Skeletal muscle satellite cell (primary cell): ENCODE measurements at regions not wholly inside any gene's neighbourhood (a gene's known extent, or its start where the extent isn't known, plus 50 kb on each side); places are given as distances from the start of the nearest gene placed in this dataset.
A peak's percentile ranks its signal among the peaks of the same experiment; 100 is the strongest.

Experiments used
- H3K27me3 ChIP-seq: 2 replicates; pipeline ENCODE4 v1.7.0; 2013; ENCODE audit warnings: low read length; ENCODE audit not compliant: control insufficient read depth, insufficient read depth
- H3K36me3 ChIP-seq: 2 replicates; pipeline ENCODE4 v1.7.0; 2013; ENCODE audit warnings: mild to moderate bottlenecking, control low read depth, low read length; ENCODE audit not compliant: insufficient read depth
- H3K4me1 ChIP-seq: 2 replicates; pipeline ENCODE4 v1.7.0; 2013; ENCODE audit warnings: low read length; ENCODE audit not compliant: control insufficient read depth, insufficient read depth
- H3K4me2 ChIP-seq: 2 replicates; pipeline ENCODE4 v1.7.0; 2013; ENCODE audit warnings: mild to moderate bottlenecking, low read length
- H3K4me3 ChIP-seq: 2 replicates; pipeline ENCODE4 v1.7.0; 2013; ENCODE audit warnings: low read length
- H3K9ac ChIP-seq: 2 replicates; pipeline ENCODE4 v1.7.0; 2013; ENCODE audit warnings: mild to moderate bottlenecking, low read depth, low read length, moderate library complexity
- H3K9me3 ChIP-seq: replicated peaks from 2 replicates; pipeline ENCODE4 v1.7.0; 2013; ENCODE audit warnings: mild to moderate bottlenecking, control low read depth, low read length

GRCh38 chr12:29970501-29970900 is 186.8 kb upstream of the TMTC1 start:
- no peak overlapping the region for H3K9ac ChIP-seq
- H3K27me3 ChIP-seq: no peaks in the 10 kb centered on the region
- no peaks in the 10 kb centered on the region for H3K9me3 ChIP-seq
- H3K4me2 ChIP-seq: no peak overlapping the region
- no peaks in the 10 kb centered on the region for H3K36me3 ChIP-seq
- H3K4me3 ChIP-seq: no peak overlapping the region
- no peaks in the 10 kb centered on the region for H3K4me1 ChIP-seq

- no peaks in the 10 kb centered on the region for H3K27me3 ChIP-seq
- no peaks in the 10 kb centered on the region for H3K9me3 ChIP-seq
- H3K4me1 ChIP-seq: no peaks in the 10 kb centered on the region
These were observed 178.7 kb upstream of the TMTC1 start for GRCh38 chr12:29962276-29963035.

GRCh38 chr12:29961231-29961630 is 177.5 kb upstream of the TMTC1 start:
- Histone ChIP-seq H3K36me3 (no peaks in the 10 kb centered on the region), H3K4me2 (no peak overlapping the region), H3K4me1 (no peaks in the 10 kb centered on the region), H3K4me3 (no peak overlapping the region), H3K9me3 (no peaks in the 10 kb centered on the region), H3K27me3 (no peaks in the 10 kb centered on the region), H3K9ac (no peak overlapping the region)

More at GRCh38 chr12:29962276-29963035, 178.7 kb upstream of the TMTC1 start:
- Histone ChIP-seq H3K4me3 (no peak overlapping the region), H3K36me3 (no peaks in the 10 kb centered on the region), H3K4me2 (no peak overlapping the region), H3K9ac (no peak overlapping the region)

GRCh38 chr12:29960122-29960521 is 176.4 kb upstream of the TMTC1 start:
- H3K36me3 ChIP-seq: no peaks in the 10 kb centered on the region

GRCh38 chr12:29957835-29958234 is 174.1 kb upstream of the TMTC1 start:
- Histone ChIP-seq H3K4me3 (no peak overlapping the region), H3K4me2 (no peak overlapping the region), H3K27me3 (no peaks in the 10 kb centered on the region), H3K36me3 (no peaks in the 10 kb centered on the region), H3K9ac (no peak overlapping the region), H3K4me1 (no peaks in the 10 kb centered on the region), H3K9me3 (no peaks in the 10 kb centered on the region)

More at GRCh38 chr12:29960122-29960521, 176.4 kb upstream of the TMTC1 start:
- H3K9me3 ChIP-seq: no peaks in the 10 kb centered on the region
- H3K4me1 ChIP-seq: no peaks in the 10 kb centered on the region
- no peaks in the 10 kb centered on the region for H3K27me3 ChIP-seq
- no peak overlapping the region for H3K4me2 ChIP-seq
- no peak overlapping the region for H3K4me3 ChIP-seq
- no peak overlapping the region for H3K9ac ChIP-seq

GRCh38 chr12:29945904-29946303 is 162.2 kb upstream of the TMTC1 start:
- H3K4me2 ChIP-seq: no peak overlapping the region
- H3K27me3 ChIP-seq: no peaks in the 10 kb centered on the region
- H3K9me3 ChIP-seq: no peaks in the 10 kb centered on the region
- no peaks in the 10 kb centered on the region for H3K36me3 ChIP-seq
- peaks cover 8% of the 10 kb centered on the region for H3K4me1 ChIP-seq
- H3K9ac ChIP-seq: no peak overlapping the region
- no peak overlapping the region for H3K4me3 ChIP-seq

- H3K4me1 ChIP-seq: peaks cover 8% of the 10 kb centered on the region
- H3K27me3 ChIP-seq: no peaks in the 10 kb centered on the region
- H3K4me2 ChIP-seq: peak overlapping the region; percentile 56
- no peak overlapping the region for H3K4me3 ChIP-seq
- H3K9ac ChIP-seq: no peak overlapping the region
- no peaks in the 10 kb centered on the region for H3K9me3 ChIP-seq
- no peaks in the 10 kb centered on the region for H3K36me3 ChIP-seq
These were observed 160.7 kb upstream of the TMTC1 start for GRCh38 chr12:29944269-29945000.

GRCh38 chr12:29943683-29944082 is 159.9 kb upstream of the TMTC1 start:
- H3K4me2 ChIP-seq: peak overlapping the region; percentile 56
- no peaks in the 10 kb centered on the region for H3K9me3 ChIP-seq
- no peaks in the 10 kb centered on the region for H3K36me3 ChIP-seq
- H3K4me3 ChIP-seq: no peak overlapping the region
- no peak overlapping the region for H3K9ac ChIP-seq
- peaks cover 8% of the 10 kb centered on the region for H3K4me1 ChIP-seq
- H3K27me3 ChIP-seq: no peaks in the 10 kb centered on the region

GRCh38 chr12:29940811-29941210 is 157.1 kb upstream of the TMTC1 start:
- no peak overlapping the region for H3K4me3 ChIP-seq
- no peaks in the 10 kb centered on the region for H3K27me3 ChIP-seq
- H3K4me1 ChIP-seq: peaks cover 8% of the 10 kb centered on the region
- H3K9me3 ChIP-seq: no peaks in the 10 kb centered on the region
- H3K4me2 ChIP-seq: no peak overlapping the region
- H3K9ac ChIP-seq: no peak overlapping the region
- no peaks in the 10 kb centered on the region for H3K36me3 ChIP-seq

- Histone ChIP-seq H3K27me3 (no peaks in the 10 kb centered on the region), H3K4me1 (no peaks in the 10 kb centered on the region), H3K9ac (no peak overlapping the region), H3K36me3 (no peaks in the 10 kb centered on the region), H3K9me3 (no peaks in the 10 kb centered on the region), H3K4me2 (no peak overlapping the region), H3K4me3 (no peak overlapping the region)
These were observed 146.8 kb upstream of the TMTC1 start for GRCh38 chr12:29930503-29930902.

GRCh38 chr12:29929295-29929694 is 145.6 kb upstream of the TMTC1 start:
- Histone ChIP-seq H3K9ac (no peak overlapping the region), H3K4me1 (no peaks in the 10 kb centered on the region), H3K4me2 (no peak overlapping the region), H3K4me3 (no peak overlapping the region), H3K27me3 (no peaks in the 10 kb centered on the region), H3K9me3 (no peaks in the 10 kb centered on the region), H3K36me3 (no peaks in the 10 kb centered on the region)

- no peak overlapping the region for H3K4me3 ChIP-seq
- peaks cover 8% of the 10 kb centered on the region for H3K4me1 ChIP-seq
- H3K9me3 ChIP-seq: no peaks in the 10 kb centered on the region
- no peaks in the 10 kb centered on the region for H3K27me3 ChIP-seq
- no peak overlapping the region for H3K9ac ChIP-seq
- no peak overlapping the region for H3K4me2 ChIP-seq
- H3K36me3 ChIP-seq: no peaks in the 10 kb centered on the region
These were observed 137.6 kb upstream of the TMTC1 start for GRCh38 chr12:29921307-29921706.
